Iris pigment epithelial cell (primary cell): ENCODE measurements at regions not wholly inside any gene's neighbourhood (a gene's known extent, or its start where the extent isn't known, plus 50 kb on each side); places are given as distances from the start of the nearest gene placed in this dataset.
"Not testable (repeated sequence)": the region's sequence is repeated elsewhere in the genome, so short reads cannot be mapped to it uniquely, and the experiment has no call there.

Experiments used
- DNase-seq: peaks from one replicate; pipeline ENCODE4 v3.0.0-alpha.2; 2011; ENCODE audit warnings: low read depth

- DNase-seq = no peak
Observed at GRCh38 chr9:12416716-12417115, 276.5 kb upstream of the TYRP1 start.

- DNase-seq = no peak
Observed at GRCh38 chr9:12424243-12424642, 268.9 kb upstream of the TYRP1 start.

GRCh38 chr9:12425878-12426864 is 267.0 kb upstream of the TYRP1 start:
- peak; percentile 9 for DNase-seq

- DNase-seq = no peak
Observed at GRCh38 chr9:12439267-12439666, 253.9 kb upstream of the TYRP1 start.

GRCh38 chr9:12441080-12441479 is 252.1 kb upstream of the TYRP1 start:
- not testable (repeated sequence) for DNase-seq

GRCh38 chr9:12441506-12441905 is 251.7 kb upstream of the TYRP1 start:
- no peak for DNase-seq

GRCh38 chr9:12448246-12448645 is 244.9 kb upstream of the TYRP1 start:
- DNase-seq = no peak

- no peak for DNase-seq
Observed at GRCh38 chr9:12457237-12457636, 235.9 kb upstream of the TYRP1 start.

- DNase-seq = no peak
Observed at GRCh38 chr9:12461763-12462460, 231.3 kb upstream of the TYRP1 start.

- no peak for DNase-seq
Observed at GRCh38 chr9:12462861-12463260, 230.3 kb upstream of the TYRP1 start.

- no peak for DNase-seq
Observed at GRCh38 chr9:12463641-12464040, 229.5 kb upstream of the TYRP1 start.

- DNase-seq = no peak
Observed at GRCh38 chr9:12464400-12464799, 228.8 kb upstream of the TYRP1 start.

- DNase-seq = peak; percentile 15
Observed at GRCh38 chr9:12464910-12465512, 228.2 kb upstream of the TYRP1 start.

GRCh38 chr9:12469084-12469483 is 224.1 kb upstream of the TYRP1 start:
- DNase-seq = peak; percentile 6

GRCh38 chr9:12494411-12494810 is 198.8 kb upstream of the TYRP1 start:
- DNase-seq = no peak

- no peak for DNase-seq
Observed at GRCh38 chr9:12497790-12498189, 195.4 kb upstream of the TYRP1 start.

- no peak for DNase-seq
Observed at GRCh38 chr9:12502520-12502919, 190.7 kb upstream of the TYRP1 start.

- no peak for DNase-seq
Observed at GRCh38 chr9:12503606-12504122, 189.5 kb upstream of the TYRP1 start.

- no peak for DNase-seq
Observed at GRCh38 chr9:12510551-12510950, 182.6 kb upstream of the TYRP1 start.

GRCh38 chr9:12511726-12512125 is 181.5 kb upstream of the TYRP1 start:
- no peak for DNase-seq

- no peak for DNase-seq
Observed at GRCh38 chr9:12516031-12516430, 177.2 kb upstream of the TYRP1 start.

- DNase-seq = no peak
Observed at GRCh38 chr9:12516573-12516972, 176.6 kb upstream of the TYRP1 start.
